Liver (tissue), 3 donors: ENCODE measurements at regions not wholly inside any gene's neighbourhood (a gene's known extent, or its start where the extent isn't known, plus 50 kb on each side); places are given as distances from the start of the nearest gene placed in this dataset.

Source experiments
- CTCF ChIP-seq: fragments of 150-350 bp; IDR thresholded peaks from 2 replicates; pipeline ENCODE4 v1.5.1; 2017; ENCODE audit warnings: improper control_type of control experiment, low read depth, low read length; ENCODE audit not compliant: missing input control
- EGR1 ChIP-seq, 2 donors: IDR thresholded peaks; 2 replicates each; pipeline ENCODE4 v1.6.1; 2016 to 2018; ENCODE audit warnings: antibody characterized with exemption in 2 of 2, low read depth in 2 of 2
- MAX ChIP-seq: IDR thresholded peaks from 2 replicates; pipeline ENCODE4 v1.6.1; 2016; ENCODE audit warnings: antibody characterized with exemption
- RAD21 ChIP-seq, 2 donors: IDR thresholded peaks; 2 replicates each; pipeline ENCODE4 v1.6.1; 2016; ENCODE audit warnings: antibody characterized with exemption in 2 of 2, mild to moderate bottlenecking in 2 of 2
- REST ChIP-seq: IDR thresholded peaks from 2 replicates; pipeline ENCODE4 v1.6.1; 2016; ENCODE audit warnings: antibody characterized with exemption, mild to moderate bottlenecking
- TAF1 ChIP-seq: conservative IDR thresholded peaks from 2 replicates; pipeline ENCODE4 v1.6.1; 2016; ENCODE audit warnings: antibody characterized with exemption, mild to moderate bottlenecking
- YY1 ChIP-seq: IDR thresholded peaks from 2 replicates; pipeline ENCODE4 v1.6.1; 2016; ENCODE audit warnings: antibody characterized with exemption, mild to moderate bottlenecking
- ZBTB33 ChIP-seq: IDR thresholded peaks from 2 replicates; pipeline ENCODE4 v1.6.1; 2016; ENCODE audit warnings: antibody characterized with exemption
- donor health status: healthy.
- donor health status: healthy.

- TF ChIP-seq REST: no peak
- TF ChIP-seq CTCF: no peak
- no peak for TF ChIP-seq RAD21 (IDR thresholded peaks at IDR 0.05)
- no peak for TF ChIP-seq YY1
- no peak for TF ChIP-seq MAX
- no peak for TF ChIP-seq TAF1
- TF ChIP-seq ZBTB33: no peak
- no peak for TF ChIP-seq EGR1 (IDR thresholded peaks at IDR 0.05; ENCODE audit: low read depth in 2 of 2)
Measured at GRCh38 chr1:220325306-220325995, 53.2 kb upstream of the RAB3GAP2 start.
